HG02759 (cell line): ENCODE measurements at regions not wholly inside any gene's neighbourhood (a gene's known extent, or its start where the extent isn't known, plus 50 kb on each side); places are given as distances from the start of the nearest gene placed in this dataset.
"Not testable (repeated sequence)": the region's sequence is repeated elsewhere in the genome, so short reads cannot be mapped to it uniquely, and the experiment has no call there.

Source experiments
- ATAC-seq: cut with Tn5 transposase; IDR thresholded peaks from one replicate; pipeline ENCODE4 v1.9.1; 2021; ENCODE audit warnings: mild to moderate bottlenecking, moderate library complexity; ENCODE audit not compliant: unreplicated experiment

DNA sequence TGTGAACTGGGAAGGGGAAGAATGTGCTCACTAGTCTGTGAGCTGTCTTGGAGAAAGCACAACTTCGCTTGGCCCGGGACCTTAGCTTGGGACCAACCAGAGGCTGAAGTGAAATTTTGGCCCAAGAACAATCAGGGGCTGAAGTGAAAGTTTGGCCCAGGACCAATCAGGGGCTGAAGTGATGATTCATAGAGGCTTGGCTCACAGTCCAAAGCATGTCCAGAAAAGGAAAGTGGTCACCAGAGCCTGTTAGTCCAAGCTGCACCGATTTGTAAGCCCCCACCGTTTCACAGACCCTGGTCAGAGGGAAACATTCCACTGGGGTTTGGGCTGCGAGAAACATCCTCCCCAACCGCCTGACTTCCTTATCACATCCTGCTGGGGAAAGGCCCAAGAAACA, 763.3 kb downstream of the SPATA31A7 start:
- not testable (repeated sequence) for ATAC-seq

- not testable (repeated sequence) for ATAC-seq
These were observed 781.8 kb downstream of the SPATA31A7 start for GRCh38 chr9:61971635-61972034.

GRCh38 chr9:61974501-61974900, 784.7 kb downstream of the SPATA31A7 start:
- not testable (repeated sequence) for ATAC-seq

- not testable (repeated sequence) for ATAC-seq
These were observed 786.5 kb downstream of the SPATA31A7 start for GRCh38 chr9:61976318-61976717.

DNA sequence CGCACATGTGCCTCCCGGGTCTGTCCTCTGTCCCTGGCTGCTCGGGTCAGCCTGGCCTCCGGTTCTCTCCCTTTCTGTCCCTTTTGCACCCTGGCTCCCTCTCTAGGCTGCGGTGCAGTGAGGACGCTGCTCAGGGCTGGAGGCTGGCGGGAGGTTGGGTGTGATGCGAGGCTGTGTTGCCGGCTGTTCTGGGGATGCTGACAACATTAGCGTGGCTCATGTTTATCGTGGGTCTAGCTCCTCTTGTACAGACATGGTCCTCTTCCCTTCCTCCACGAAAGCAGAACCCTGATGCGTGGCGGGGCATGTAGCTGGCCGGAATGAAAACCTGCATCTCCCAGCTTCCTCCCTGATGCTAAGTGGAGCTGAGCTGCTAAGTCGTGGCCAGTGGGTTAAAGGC, 792.9 kb downstream of the SPATA31A7 start:
- ATAC-seq, result not testable (repeated sequence)

GRCh38 chr9:61983441-61983840, 793.6 kb downstream of the SPATA31A7 start:
- not testable (repeated sequence) for ATAC-seq

DNA sequence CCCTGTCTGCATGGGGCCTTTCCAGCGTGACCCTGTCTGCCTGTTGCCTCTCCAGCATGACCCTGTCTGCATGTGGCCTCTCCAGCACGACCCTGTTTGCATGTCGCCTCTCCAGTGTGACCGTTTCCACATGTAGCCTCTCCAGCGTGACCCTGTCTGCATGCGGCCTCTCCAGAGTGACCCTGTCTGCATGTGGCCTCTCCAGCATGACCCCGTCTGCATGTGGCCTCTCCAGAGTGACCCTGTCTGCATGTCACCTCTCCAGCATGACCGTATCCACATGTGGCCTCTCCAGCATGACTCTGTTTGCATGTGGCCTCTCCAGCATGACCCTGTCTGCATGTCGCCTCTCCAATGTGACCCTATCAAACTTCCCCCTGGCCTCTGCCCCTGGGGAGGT, 794.1 kb downstream of the SPATA31A7 start:
- not testable (repeated sequence) for ATAC-seq

- not testable (repeated sequence) for ATAC-seq
These were observed 794.7 kb downstream of the SPATA31A7 start for GRCh38 chr9:61984513-61984912.

GRCh38 chr9:61992110-61992509, 802.3 kb downstream of the SPATA31A7 start:
- not testable (repeated sequence) for ATAC-seq

DNA sequence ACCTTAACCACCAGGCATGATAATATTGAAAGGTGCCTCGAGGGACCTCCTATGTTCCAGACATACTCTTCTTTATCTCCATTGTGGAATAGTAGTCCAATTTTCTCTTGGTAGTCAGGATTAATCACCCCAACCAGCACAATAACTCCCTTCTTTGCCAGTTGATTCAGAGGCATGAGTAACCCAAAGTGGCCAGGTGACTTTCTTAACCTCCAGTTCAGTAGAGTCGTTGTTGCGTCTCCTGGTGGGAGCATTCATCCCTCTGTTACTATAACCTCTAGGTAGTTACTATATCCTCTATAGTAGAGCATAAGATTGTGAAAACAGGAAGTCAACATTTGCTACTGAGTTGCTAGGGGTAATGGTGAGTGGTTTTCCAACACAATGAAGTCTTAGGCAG, 842.6 kb downstream of the SPATA31A7 start:
- not testable (repeated sequence) for ATAC-seq

- not testable (repeated sequence) for ATAC-seq
These were observed 848.4 kb downstream of the SPATA31A7 start for GRCh38 chr9:62038260-62038659.

DNA sequence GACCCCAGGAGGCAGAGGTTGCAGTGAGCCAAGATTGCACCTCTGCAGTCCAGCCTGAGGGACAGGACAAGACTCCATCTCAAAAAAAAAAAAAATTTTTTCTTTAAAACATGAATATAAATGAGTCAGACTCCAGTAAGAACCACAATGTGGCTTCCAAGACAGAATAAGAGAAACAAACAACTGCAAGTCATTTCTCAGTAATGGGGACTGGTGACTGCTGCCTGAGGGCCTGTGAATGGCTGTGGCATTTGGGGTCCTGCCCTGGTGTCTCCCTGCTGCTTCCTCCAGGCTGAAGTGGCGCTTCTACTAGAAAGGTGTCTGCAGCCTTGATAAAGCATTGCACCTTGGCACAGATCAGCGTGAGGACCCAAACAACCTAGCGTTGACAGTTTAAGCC, 868.3 kb downstream of the SPATA31A7 start:
- not testable (repeated sequence) for ATAC-seq

- ATAC-seq, result not testable (repeated sequence)
These were observed 881.2 kb downstream of the SPATA31A7 start for GRCh38 chr9:62071043-62071442.

DNA sequence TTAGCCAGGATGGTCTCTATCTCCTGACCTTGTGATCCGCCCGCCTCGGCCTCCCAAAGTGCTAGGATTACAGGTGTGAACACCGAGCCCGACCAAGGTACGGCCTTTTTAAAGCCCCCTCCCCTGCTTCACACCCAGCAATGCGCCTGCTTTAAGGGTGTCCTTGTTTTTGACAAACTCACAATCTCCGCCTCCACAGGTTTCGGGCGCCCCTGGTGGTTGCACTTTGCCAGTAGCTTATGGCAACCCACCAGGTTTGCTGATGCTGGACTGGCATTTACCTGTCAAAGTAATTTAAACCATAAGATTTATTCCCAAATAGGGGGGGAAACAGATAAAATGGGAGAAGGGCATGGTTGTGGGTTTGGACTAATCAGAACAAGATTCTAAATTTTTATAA, 883.6 kb downstream of the SPATA31A7 start:
- ATAC-seq, result not testable (repeated sequence)

DNA sequence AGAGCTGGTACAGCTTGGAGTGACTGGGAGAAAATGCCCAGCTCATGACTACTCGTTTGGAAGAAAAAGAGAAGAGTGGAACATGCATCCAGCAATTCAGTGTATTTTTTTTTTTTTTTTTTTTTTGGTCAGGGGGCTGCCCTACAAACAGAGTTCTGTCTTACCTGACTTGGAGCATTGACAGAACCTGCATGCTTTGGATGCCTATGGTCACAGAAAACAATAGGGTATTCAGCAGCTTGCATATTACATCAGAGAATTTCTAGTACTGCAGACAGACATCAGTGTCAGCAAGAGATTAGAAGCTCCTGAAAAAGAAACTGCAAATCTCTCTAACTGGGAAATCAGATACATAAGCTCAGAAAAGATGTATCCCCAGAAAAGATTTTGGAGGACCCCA, 894.4 kb downstream of the SPATA31A7 start:
- ATAC-seq, result not testable (repeated sequence)

GRCh38 chr9:62095714-62096345, 906.0 kb downstream of the SPATA31A7 start:
- ATAC-seq, result not testable (repeated sequence)

DNA sequence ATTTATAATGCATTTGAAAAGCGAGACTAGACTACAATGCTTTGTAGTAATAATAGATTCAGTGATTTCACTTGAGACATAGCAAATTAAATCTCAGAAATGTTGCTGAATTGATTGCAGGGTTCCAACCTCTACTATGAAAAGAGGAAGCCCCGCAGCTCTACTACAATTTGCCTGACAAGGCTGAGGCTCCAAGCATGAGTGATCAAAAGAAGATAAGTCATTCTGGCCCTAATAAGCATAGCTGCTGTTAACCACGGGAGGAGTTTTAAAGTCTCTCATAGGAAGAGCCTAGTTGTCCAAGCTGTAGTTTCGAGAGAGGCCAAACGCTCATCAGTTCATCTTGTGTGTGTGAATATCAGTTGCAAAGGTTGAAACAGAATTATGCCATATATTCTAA, 920.6 kb downstream of the SPATA31A7 start:
- ATAC-seq, result peak; percentile 78

DNA sequence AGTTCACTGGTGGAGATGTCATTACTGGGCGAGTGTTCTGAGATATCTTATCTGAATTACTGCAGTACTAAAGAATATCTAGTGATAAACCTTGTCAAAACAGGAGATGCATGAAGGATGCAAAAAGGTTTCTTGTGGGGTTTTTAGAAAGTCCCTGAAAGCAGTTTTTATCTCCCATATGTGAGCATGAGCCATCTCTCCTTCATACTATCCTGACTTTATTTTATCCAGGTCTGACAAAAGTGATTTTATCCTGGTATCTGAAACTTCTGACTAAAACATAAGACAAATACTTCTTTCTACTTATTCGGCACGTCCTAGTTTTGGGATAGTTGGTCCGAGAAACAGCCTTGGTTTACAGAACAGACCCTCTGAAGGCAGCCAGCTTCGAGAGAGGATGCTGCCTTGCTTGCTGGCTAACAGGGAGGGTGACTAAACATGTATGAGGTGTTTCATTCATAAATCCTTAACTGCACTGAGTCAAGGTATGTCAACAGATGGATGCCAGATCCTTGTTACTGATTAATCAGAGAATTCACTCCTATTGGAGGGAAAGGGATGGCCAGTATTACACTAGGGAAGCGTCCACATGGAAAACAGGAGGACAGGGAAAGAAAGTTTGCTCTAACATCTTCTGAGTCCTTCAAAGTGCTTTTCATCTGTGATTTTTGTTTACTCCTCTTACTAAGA, 927.3 kb downstream of the SPATA31A7 start:
- ATAC-seq, result not testable (repeated sequence)

DNA sequence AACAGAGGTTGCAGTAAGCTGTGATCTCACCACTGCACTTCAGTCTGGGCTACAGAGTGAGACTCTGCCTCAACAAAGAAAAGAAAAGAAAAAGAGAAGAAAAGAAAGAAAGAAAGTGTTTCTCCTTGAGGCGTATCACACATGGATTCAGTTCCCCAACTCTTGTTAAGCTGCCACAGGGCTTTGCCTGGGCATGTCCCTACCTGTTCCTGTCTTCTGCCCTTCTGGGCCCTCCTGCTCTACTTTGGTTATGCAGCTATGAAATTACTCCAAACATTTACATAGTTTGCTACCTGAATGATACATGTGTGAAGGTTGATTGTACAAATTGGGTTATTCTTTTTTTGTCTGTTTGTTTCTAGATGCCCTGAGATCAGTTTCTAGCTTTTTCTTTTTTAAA, 929.8 kb downstream of the SPATA31A7 start:
- not testable (repeated sequence) for ATAC-seq

DNA sequence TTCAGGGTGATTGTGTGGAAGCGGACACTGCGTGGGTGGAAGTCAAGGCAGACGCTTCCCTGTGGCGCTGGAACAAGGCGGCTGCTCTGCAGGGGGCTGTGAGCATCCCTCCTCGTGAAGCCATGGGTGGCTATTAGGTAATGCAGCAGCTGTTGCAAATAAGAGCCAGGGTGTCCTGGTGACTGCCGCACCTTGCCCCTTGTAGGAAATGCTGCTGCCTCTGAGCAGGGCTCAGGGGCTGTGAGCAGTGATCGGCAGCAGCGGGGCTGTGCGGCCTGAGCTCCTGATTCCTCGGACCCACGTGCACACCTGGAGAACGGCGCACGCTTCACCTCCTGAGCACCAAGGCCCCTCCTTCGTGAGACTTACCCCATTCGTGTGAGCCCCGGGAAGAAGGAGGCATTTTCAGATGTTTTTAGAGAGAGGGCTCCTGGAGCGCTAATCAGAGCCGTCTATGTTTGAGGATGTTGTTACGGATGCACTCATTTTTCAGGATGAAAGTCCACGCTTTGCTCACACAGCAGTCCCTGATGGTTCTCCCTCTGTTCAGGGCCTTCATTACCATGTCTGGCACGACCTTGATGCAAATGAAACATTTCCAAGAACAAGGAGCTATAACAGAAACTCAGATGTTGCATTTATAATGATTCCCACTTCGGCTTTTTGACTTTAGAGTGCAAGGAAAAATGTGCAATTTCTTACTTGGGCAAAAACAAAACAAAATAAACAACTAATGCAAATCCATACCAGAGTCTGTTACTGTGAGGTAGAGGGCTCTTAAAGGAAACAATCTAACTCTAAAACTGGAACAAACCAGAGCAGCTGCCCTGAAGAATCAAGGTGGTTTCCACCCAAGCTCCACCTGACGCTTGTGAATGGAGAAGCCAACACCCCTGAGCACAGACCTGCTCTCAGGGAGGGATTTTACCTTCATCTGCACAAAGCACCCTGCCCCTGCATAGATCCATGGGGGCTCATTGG, 936.1 kb downstream of the SPATA31A7 start:
- not testable (repeated sequence) for ATAC-seq

GRCh38 chr9:62135022-62135421, 945.2 kb downstream of the SPATA31A7 start:
- not testable (repeated sequence) for ATAC-seq
